ENCODE measurements at regions not wholly inside any gene's neighbourhood (a gene's known extent, or its start where the extent isn't known, plus 50 kb on each side); places are given as distances from the start of the nearest gene placed in this dataset.

GRCh38 chr10:112871021-112871420, 79.0 kb upstream of the TCF7L2 start:
- FAIRE-seq = no peak
- DNase-seq (ENCODE audit: low spot score) = no peak

GRCh38 chr10:112872728-112873127, 77.3 kb upstream of the TCF7L2 start:
- DNase-seq (ENCODE audit: low spot score) (no peak), FAIRE-seq (no peak)

GRCh38 chr10:112873541-112873940, 76.5 kb upstream of the TCF7L2 start:
- FAIRE-seq = no peak

GRCh38 chr10:112874982-112875381, 75.1 kb upstream of the TCF7L2 start:
- no peak for DNase-seq (ENCODE audit: low spot score)
- no peak for FAIRE-seq

More at GRCh38 chr10:112873541-112873940, 76.5 kb upstream of the TCF7L2 start:
- no peak for DNase-seq (ENCODE audit: low spot score)

- FAIRE-seq (peak; percentile 48), DNase-seq (ENCODE audit: low spot score) (peak; percentile 67)
Measured at GRCh38 chr10:112875476-112876267, 74.4 kb upstream of the TCF7L2 start.

GRCh38 chr10:112880633-112881530, 69.2 kb upstream of the TCF7L2 start:
- no peak for FAIRE-seq
- DNase-seq (ENCODE audit: low spot score) = no peak

GRCh38 chr10:112883360-112884178, 66.5 kb upstream of the TCF7L2 start:
- FAIRE-seq (peak; percentile 12), DNase-seq (ENCODE audit: low spot score) (no peak)

GRCh38 chr10:112884179-112884504, 65.9 kb upstream of the TCF7L2 start:
- FAIRE-seq (no peak), DNase-seq (ENCODE audit: low spot score) (no peak)

GRCh38 chr10:112886463-112886862, 63.6 kb upstream of the TCF7L2 start:
- FAIRE-seq (no peak), DNase-seq (ENCODE audit: low spot score) (no peak)

- DNase-seq (ENCODE audit: low spot score) (no peak), FAIRE-seq (no peak)
Measured at GRCh38 chr10:112887968-112888367, 62.1 kb upstream of the TCF7L2 start.

- DNase-seq (ENCODE audit: low spot score) (no peak), FAIRE-seq (no peak)
Measured at GRCh38 chr10:112895292-112895691, 54.8 kb upstream of the TCF7L2 start.

GRCh38 chr10:112896273-112896672, 53.8 kb upstream of the TCF7L2 start:
- FAIRE-seq (no peak), DNase-seq (ENCODE audit: low spot score) (no peak)

- FAIRE-seq (no peak), DNase-seq (ENCODE audit: low spot score) (no peak)
Measured at GRCh38 chr10:112896722-112897121, 53.3 kb upstream of the TCF7L2 start.

GRCh38 chr10:112898540-112899390, 51.3 kb upstream of the TCF7L2 start:
- FAIRE-seq (no peak), DNase-seq (ENCODE audit: low spot score) (peak; percentile 54)

- DNase-seq (ENCODE audit: low spot score) (no peak), FAIRE-seq (no peak)
Measured at GRCh38 chr10:112899391-112900065, 50.5 kb upstream of the TCF7L2 start.

All from RCC 7860 (cell line).